RWPE2 (cell line): ENCODE measurements at regions not wholly inside any gene's neighbourhood (a gene's known extent, or its start where the extent isn't known, plus 50 kb on each side); places are given as distances from the start of the nearest gene placed in this dataset.
A peak's percentile ranks its signal among the peaks of the same experiment; 100 is the strongest.

Experiments used
- ATAC-seq: fragments of 200-7000 bp; cut with Tn5 transposase; 3 replicates; pipeline ENCODE4 v1.9.1; 2021; ENCODE audit warnings: low read depth
- DNase-seq: peaks from one replicate; pipeline ENCODE4 v3.0.0-alpha.2; 2020; ENCODE audit warnings: low spot score
- H3K27ac ChIP-seq: fragments of 450-650 bp; 2 replicates; pipeline ENCODE4 v1.5.1; 2017; ENCODE audit warnings: mild to moderate bottlenecking; ENCODE audit not compliant: poor library complexity, severe bottlenecking
- H3K27me3 ChIP-seq: fragments of 250-450 bp; sonication (Bioruptor Pico); 2 replicates; pipeline ENCODE4 v1.5.1; 2021; ENCODE audit warnings: mild to moderate bottlenecking, moderate library complexity; ENCODE audit not compliant: insufficient read depth, poor library complexity, severe bottlenecking
- H3K36me3 ChIP-seq: fragments of 250-450 bp; sonication (Bioruptor Pico); 2 replicates; pipeline ENCODE4 v1.5.1; 2020; ENCODE audit warnings: low read depth, mild to moderate bottlenecking, moderate library complexity
- H3K4me1 ChIP-seq: fragments of 250-450 bp; sonication (Bioruptor Pico); 2 replicates; pipeline ENCODE4 v1.5.1; 2021; ENCODE audit warnings: mild to moderate bottlenecking, moderate library complexity; ENCODE audit not compliant: insufficient read depth, poor library complexity, severe bottlenecking
- H3K4me3 ChIP-seq: fragments of 250-450 bp; sonication (Bioruptor Pico); 2 replicates; pipeline ENCODE4 v1.5.1; 2021; ENCODE audit warnings: mild to moderate bottlenecking, moderate library complexity; ENCODE audit not compliant: severe bottlenecking
- H3K9me3 ChIP-seq: fragments of 250-450 bp; sonication (Bioruptor Pico); 2 replicates; pipeline ENCODE4 v1.5.1; 2021; ENCODE audit warnings: mild to moderate bottlenecking, moderate library complexity; ENCODE audit not compliant: severe bottlenecking
- CTCF ChIP-seq: fragments of 450-650 bp; IDR thresholded peaks from one replicate; pipeline ENCODE4 v1.5.1; 2017; ENCODE audit warnings: mild to moderate bottlenecking, moderate library complexity; ENCODE audit not compliant: poor library complexity, severe bottlenecking

GRCh38 chr13:30851697-30852096 is 54.4 kb upstream of the MEDAG start:
- Histone ChIP-seq H3K4me3 (no peak overlapping the region), H3K9me3 (no peaks in the 10 kb centered on the region), H3K36me3 (no peaks in the 10 kb centered on the region), H3K27ac (no peak overlapping the region), H3K4me1 (peaks cover under 1% of the 10 kb centered on the region), H3K27me3 (no peaks in the 10 kb centered on the region)
- no peak for DNase-seq
- no peak for ATAC-seq
- TF ChIP-seq CTCF, result no peak

- H3K27ac ChIP-seq, result peak overlapping the region; percentile 11
Observed at GRCh38 chr13:30855569-30855968, 50.5 kb upstream of the MEDAG start.

DNA sequence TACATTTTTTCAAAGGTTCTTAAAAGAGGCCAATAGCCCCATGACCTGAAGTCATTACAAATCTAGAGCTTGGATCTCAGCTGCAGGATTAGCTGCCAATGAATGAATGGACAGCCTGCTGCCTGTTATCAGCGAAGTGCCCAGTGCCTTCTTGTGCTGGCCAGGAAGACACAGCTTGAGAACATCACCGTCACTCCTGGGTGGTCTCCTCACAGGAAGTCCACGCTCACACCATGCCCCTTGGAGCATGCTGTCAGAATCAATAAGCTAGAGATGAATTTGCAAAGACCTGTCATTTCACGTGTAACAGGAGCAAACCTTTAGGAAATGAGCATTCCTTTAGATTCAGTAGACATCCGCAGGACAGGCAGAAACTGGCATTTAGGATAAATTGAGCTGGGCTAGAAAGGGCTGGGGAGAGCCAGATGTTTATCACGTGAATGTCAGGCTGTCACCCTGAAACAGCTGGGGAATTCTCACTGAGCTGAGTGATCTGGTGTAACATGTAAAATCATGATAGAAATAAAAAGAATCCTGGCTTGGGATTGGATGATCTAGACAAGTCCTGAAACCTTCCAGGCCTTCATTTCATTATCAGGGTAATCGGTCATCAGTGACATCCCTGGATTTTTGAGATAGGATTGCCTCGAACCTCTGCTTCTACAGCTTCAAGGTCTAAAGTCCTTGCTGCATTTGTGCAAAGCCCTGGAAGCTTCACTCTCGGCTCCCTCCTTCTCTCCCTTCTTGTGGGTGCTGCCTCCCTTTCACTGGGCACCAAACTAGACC is 49.9 kb upstream of the MEDAG start:
- Histone ChIP-seq H3K9me3 (no peaks in the 10 kb centered on the region), H3K27ac (peak overlapping the region; percentile 11), H3K4me3 (no peak overlapping the region), H3K36me3 (no peaks in the 10 kb centered on the region), H3K4me1 (no peaks in the 10 kb centered on the region), H3K27me3 (no peaks in the 10 kb centered on the region)
- ATAC-seq, result peak; percentile 25; the same call in 1 of the 3 replicates
- TF ChIP-seq CTCF, result no peak
- no peak for DNase-seq

More at GRCh38 chr13:30855569-30855968, 50.5 kb upstream of the MEDAG start:
- TF ChIP-seq CTCF, result no peak
- Histone ChIP-seq H3K27me3 (no peaks in the 10 kb centered on the region), H3K4me1 (no peaks in the 10 kb centered on the region), H3K9me3 (no peaks in the 10 kb centered on the region), H3K4me3 (no peak overlapping the region), H3K36me3 (no peaks in the 10 kb centered on the region)
- DNase-seq (no peak), ATAC-seq (no peak)
